GM12891 (cell line): ENCODE measurements at regions not wholly inside any gene's neighbourhood (a gene's known extent, or its start where the extent isn't known, plus 50 kb on each side); places are given as distances from the start of the nearest gene placed in this dataset.

Experiments used
- DNase-seq: peaks from one replicate; pipeline ENCODE4 v3.0.0; 2011; ENCODE audit warnings: low spot score; ENCODE audit not compliant: insufficient read length
- FAIRE-seq: peaks from 2 replicates; lab custom pipeline; 2011; peaks lifted over from hg19 to GRCh38; lab: Jason Lieb, UNC
- PAX5 ChIP-seq: IDR thresholded peaks from 2 replicates; pipeline ENCODE4 v1.6.1; 2011; ENCODE audit warnings: low read length, moderate library complexity, mild to moderate bottlenecking; ENCODE audit not compliant: insufficient read depth, severe bottlenecking
- POLR2A ChIP-seq: IDR thresholded peaks from 2 replicates; pipeline ENCODE4 v1.6.1; 2011; ENCODE audit warnings: low read depth, low read length, control low read depth
- POLR2AphosphoS5 ChIP-seq: IDR thresholded peaks from 2 replicates; pipeline ENCODE4 v1.6.1; 2011; ENCODE audit warnings: low read depth, low read length, control low read depth
- POU2F2 ChIP-seq: IDR thresholded peaks from 2 replicates; pipeline ENCODE4 v1.6.1; 2011; ENCODE audit warnings: low read depth, mild to moderate bottlenecking, control low read depth, low read length, moderate library complexity
- SPI1 ChIP-seq: IDR thresholded peaks from 2 replicates; pipeline ENCODE4 v1.6.1; 2011; ENCODE audit warnings: low read depth, low read length, control low read depth
- TAF1 ChIP-seq: IDR thresholded peaks from 2 replicates; pipeline ENCODE4 v1.6.1; 2011; ENCODE audit warnings: low read depth, low read length, control low read depth

DNA sequence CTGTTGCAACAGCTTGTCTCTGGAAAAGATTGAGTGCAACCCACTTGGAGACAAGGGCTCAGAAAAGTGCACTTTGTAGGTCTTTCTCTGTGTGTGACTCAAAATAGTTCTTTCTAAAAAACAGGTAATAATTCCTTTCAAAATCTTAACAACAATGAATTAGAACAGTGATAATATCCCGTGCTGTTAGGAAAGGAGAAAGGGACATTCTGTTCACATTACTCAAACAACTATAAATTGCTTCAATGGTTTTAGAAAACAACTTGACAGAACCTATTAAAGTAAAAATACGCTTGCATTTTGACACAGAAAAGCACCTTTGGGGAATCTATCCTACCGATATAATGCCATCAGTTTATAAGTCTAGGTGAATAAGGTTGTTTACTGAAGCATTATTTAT, 468.1 kb upstream of the DPP6 start:
- FAIRE-seq, result no peak
- TF ChIP-seq POU2F2 (no peak), POLR2AphosphoS5 (no peak), SPI1 (no peak), PAX5 (no peak), POLR2A (no peak), TAF1 (no peak)
- no peak for DNase-seq

DNA sequence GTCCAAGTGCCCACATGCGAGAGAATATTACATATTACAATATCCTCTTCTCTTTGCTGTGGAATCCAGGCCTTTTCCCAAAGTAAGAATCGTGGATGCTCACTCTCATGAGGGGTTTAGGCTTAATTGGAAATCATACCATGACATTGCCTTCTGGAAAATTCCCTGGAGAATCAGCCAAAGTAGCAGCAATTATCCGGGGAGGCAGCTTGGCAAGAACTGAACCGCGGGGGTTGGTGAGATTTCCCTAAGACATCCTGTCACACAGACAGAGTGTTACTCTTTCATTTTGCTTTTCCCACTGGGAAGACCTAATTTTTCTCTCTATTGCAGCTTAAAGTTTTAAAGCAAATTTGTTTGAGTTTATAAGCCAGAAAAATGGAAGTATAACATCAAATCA, 463.6 kb upstream of the DPP6 start:
- FAIRE-seq (no peak), DNase-seq (no peak)
- TF ChIP-seq POU2F2 (no peak), SPI1 (no peak), TAF1 (no peak), PAX5 (no peak), POLR2AphosphoS5 (no peak), POLR2A (no peak)

DNA sequence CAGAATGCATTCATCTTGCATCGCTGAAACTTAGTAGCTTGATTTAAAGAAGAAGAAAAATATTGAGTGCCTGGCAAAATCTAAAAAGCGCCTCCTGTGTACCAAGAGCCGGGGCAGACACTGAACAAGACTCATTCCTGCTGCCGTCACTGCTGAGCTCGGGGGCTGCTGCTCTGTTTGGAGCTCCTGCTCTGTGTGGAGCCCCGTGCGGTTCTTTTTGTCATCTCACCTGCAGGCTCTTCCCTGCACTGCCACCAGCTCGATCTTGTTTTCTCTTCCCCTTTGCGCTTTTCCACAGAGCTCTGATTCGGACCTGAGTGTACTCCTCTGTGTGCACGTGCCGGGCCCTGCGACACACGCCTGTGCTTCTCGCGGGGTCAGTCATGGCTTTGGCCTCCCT, 462.1 kb upstream of the DPP6 start:
- no peak for TF ChIP-seq POU2F2
- no peak for TF ChIP-seq SPI1
- TF ChIP-seq PAX5, result no peak
- TF ChIP-seq POLR2AphosphoS5, result no peak
- TF ChIP-seq TAF1, result no peak
- TF ChIP-seq POLR2A, result no peak
- FAIRE-seq (no peak), DNase-seq (no peak)

DNA sequence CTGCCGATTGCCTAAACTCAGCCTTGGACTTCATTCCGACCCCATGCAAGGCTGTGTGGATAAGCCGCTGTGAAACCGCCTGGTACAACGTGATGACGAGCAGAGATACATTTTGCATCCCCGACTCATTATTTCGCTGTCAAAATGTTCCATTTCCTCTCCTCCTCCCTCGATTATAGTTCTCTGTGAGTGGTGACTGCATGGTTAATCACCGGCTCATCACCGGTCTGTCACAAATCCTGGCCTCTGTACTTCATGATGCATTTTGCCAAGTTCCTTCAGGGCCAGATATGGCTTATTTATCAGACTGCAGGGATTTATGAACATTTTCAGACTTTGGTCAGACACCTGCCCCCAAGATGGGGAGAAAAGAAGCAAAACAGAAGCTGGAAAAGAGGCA, 461.6 kb upstream of the DPP6 start:
- DNase-seq (no peak), FAIRE-seq (no peak)

DNA sequence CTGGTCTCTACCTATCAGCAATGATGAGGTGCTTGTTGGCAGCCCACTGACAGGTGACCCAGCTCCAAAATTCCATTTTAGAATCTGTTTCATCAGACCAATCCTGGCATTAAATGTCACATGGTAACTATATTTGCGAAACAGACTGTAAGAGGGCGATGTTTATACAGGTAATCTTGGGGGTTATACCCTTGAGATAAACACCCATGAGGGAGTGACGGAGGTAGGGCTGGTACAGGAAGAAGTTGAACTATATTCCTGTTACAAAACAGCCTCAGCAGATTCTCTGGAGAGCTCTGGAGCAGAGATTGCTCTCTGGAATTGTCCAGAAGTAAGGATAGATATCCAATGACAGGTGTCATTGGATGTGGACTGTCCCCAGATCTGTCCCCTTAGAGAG, 444.8 kb upstream of the DPP6 start:
- DNase-seq (no peak), FAIRE-seq (no peak)
- no peak for TF ChIP-seq TAF1
- TF ChIP-seq POLR2AphosphoS5, result no peak
- no peak for TF ChIP-seq POU2F2
- TF ChIP-seq SPI1, result no peak

More for the DNA sequence above, 461.6 kb upstream of the DPP6 start:
- no peak for TF ChIP-seq PAX5
- no peak for TF ChIP-seq POLR2A

DNA sequence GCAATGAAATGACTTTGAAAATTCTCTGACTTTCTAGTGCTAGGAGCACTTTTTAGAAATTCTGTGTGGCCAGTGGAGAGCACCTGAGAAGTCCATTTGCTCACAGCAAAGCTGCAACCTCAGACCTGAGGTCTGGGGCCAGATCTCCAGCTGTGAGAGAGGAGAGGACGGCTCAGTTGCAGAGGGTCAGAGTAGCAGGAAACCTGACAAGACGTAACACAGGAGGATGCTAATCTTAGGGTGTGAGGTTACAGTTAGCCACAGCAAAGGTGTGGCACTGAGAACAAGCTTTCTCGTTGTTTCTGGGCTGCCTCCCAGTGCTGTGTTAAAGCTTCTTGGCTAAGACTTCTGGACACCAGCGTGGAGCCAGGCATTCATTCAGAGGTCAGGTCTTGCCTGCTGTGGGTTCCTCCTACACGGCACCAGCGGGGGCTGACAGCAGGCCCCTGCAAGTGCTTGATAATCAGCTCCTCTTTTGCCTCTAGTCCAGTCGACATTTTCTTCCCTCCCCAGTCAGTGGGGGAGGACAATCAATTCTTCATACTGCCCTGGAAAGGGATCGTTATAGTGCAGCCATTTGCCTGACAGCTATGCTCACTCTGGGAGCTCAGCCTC, 435.4 kb upstream of the DPP6 start:
- FAIRE-seq, result no peak
- no peak for DNase-seq
- TF ChIP-seq PAX5, result no peak
- TF ChIP-seq POU2F2, result no peak
- no peak for TF ChIP-seq SPI1
- TF ChIP-seq TAF1, result no peak

DNA sequence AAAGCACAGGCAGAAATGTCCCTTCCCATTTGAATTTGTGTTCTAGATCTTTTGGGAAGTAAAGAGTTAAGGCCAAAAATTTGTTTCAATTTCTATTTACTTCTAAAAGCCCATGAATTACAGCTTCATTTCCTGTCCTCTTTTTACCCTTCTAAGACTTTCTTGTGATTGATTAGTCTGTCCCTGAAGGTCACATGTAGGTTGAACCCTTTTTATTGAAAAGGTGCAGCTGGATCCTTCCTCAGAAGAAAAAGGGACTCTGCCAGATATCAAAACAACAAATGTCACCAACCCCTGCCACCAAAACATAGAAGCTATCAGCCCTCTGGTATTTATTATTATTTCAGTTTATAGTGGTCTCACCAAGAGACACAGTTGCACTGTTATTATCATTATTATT, 424.9 kb upstream of the DPP6 start:
- DNase-seq (no peak), FAIRE-seq (no peak)
- TF ChIP-seq POLR2AphosphoS5, result no peak
- TF ChIP-seq PAX5, result no peak
- no peak for TF ChIP-seq POU2F2
- no peak for TF ChIP-seq TAF1
- no peak for TF ChIP-seq POLR2A
- no peak for TF ChIP-seq SPI1

DNA sequence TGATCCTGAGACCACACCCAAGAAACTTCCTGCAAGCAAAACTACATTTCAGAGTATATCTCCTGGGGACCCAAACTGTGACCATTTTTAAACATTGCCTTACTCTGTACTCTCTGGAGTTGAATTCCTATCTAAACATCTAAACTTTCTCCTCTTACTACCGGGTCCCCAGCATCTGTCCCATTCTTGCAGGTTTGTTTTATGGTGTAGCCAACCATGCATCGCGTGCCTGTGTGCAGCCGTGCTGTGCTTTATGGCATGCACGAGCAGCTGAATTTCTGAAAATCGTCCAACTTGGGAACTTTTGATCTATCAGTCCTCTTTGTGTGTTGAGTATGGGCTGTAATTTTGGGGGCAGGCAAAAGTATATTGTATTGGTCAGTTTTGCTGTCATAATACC, 423.8 kb upstream of the DPP6 start:
- no peak for DNase-seq
- no peak for FAIRE-seq
- TF ChIP-seq TAF1 (no peak), POU2F2 (no peak), POLR2AphosphoS5 (no peak), PAX5 (no peak), POLR2A (no peak), SPI1 (no peak)

DNA sequence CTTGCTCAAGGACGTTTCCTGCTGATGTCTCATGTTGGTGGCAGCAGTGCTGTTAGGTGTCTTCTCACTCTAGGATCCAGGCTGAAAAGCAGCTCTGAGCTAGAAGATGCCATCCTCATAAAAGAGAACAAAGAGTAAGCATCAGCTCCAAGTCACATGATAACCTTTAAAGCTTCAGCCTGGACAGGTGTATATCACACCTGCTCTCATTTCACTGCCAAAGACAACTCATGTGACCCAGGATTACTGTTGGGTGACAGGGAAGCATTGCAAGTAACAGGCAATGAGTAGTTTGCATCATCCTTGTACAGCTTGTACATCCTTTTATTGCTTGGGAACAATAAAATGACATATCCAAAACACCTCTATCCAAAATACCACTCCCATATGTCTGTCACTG, 423.4 kb upstream of the DPP6 start:
- no peak for DNase-seq
- FAIRE-seq, result no peak
- TF ChIP-seq SPI1, result no peak
- TF ChIP-seq POLR2A, result no peak
- TF ChIP-seq POLR2AphosphoS5, result no peak
- no peak for TF ChIP-seq POU2F2
- TF ChIP-seq TAF1, result no peak
- no peak for TF ChIP-seq PAX5

DNA sequence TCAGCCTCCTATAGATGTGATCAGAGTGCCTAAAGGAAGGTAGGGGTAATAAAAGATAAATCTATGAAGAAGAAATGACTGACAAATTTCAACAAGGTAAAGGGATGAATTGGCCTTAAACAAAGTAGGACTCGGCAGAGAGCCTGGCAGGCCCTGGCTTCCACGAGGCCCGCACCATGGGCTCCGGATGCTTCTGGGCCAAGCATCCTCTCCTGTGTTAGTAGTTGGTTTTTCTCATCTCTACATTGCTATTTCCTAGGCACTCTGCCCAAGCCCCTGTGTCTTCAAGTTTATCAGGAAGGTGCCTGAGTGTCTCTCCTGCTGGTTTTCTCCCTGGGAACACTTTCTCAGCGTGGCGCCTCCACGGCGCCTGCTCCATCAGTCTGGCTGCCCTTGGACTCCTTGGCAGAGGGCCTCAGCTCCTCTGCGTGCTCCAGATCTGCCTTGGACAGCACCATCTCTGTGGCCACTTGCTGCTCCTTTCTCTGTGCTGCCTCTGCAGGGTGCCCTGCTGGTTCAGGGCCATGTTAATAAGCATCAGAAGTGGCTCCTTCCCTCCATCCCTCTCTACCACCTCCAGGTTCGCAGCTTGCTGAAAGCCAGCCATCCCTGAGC, 413.3 kb upstream of the DPP6 start:
- TF ChIP-seq TAF1 (no peak), SPI1 (no peak), POU2F2 (no peak), POLR2A (no peak), POLR2AphosphoS5 (no peak), PAX5 (no peak)
- FAIRE-seq (no peak), DNase-seq (no peak)
